Mucosa of stomach (tissue), 1 donor: ENCODE measurements at regions not wholly inside any gene's neighbourhood (a gene's known extent, or its start where the extent isn't known, plus 50 kb on each side); places are given as distances from the start of the nearest gene placed in this dataset.

Experiments used
- H3K27me3 ChIP-seq: one replicate; pipeline ENCODE4 v1.7.0; 2013; ENCODE audit warnings: mild to moderate bottlenecking, low read length; ENCODE audit not compliant: control insufficient read depth, insufficient read depth
- H3K36me3 ChIP-seq: one replicate; pipeline ENCODE4 v1.7.0; 2013; ENCODE audit warnings: low read length; ENCODE audit not compliant: control insufficient read depth, insufficient read depth
- H3K4me1 ChIP-seq: one replicate; pipeline ENCODE4 v1.7.0; 2013; ENCODE audit warnings: mild to moderate bottlenecking, low read length; ENCODE audit not compliant: control insufficient read depth, insufficient read depth
- H3K4me3 ChIP-seq: one replicate; pipeline ENCODE4 v1.7.0; 2013; ENCODE audit warnings: low read length
- H3K9ac ChIP-seq: one replicate; pipeline ENCODE4 v1.7.0; 2013; ENCODE audit warnings: mild to moderate bottlenecking, low read length, moderate library complexity
- H3K9me3 ChIP-seq: one replicate; pipeline ENCODE4 v1.7.0; 2013; ENCODE audit warnings: mild to moderate bottlenecking, low read length, moderate library complexity; ENCODE audit not compliant: control insufficient read depth
- donor health status: Pancreatic carcinoma.

GRCh38 chr3:127351321-127351720, 63.5 kb upstream of the PRR20G start:
- H3K9ac ChIP-seq, result no peak overlapping the region
- H3K27me3 ChIP-seq, result no peaks in the 10 kb centered on the region
- H3K36me3 ChIP-seq, result no peaks in the 10 kb centered on the region
- no peaks in the 10 kb centered on the region for H3K9me3 ChIP-seq
- no peaks in the 10 kb centered on the region for H3K4me1 ChIP-seq
- H3K4me3 ChIP-seq, result no peak overlapping the region

GRCh38 chr3:127350172-127351050, 62.6 kb upstream of the PRR20G start:
- Histone ChIP-seq H3K9ac (no peak overlapping the region), H3K4me1 (no peaks in the 10 kb centered on the region), H3K36me3 (no peaks in the 10 kb centered on the region), H3K9me3 (no peaks in the 10 kb centered on the region), H3K27me3 (no peaks in the 10 kb centered on the region), H3K4me3 (no peak overlapping the region)

GRCh38 chr3:127349501-127350171, 61.8 kb upstream of the PRR20G start:
- no peak overlapping the region for H3K4me3 ChIP-seq
- no peaks in the 10 kb centered on the region for H3K27me3 ChIP-seq
- no peaks in the 10 kb centered on the region for H3K9me3 ChIP-seq
- H3K9ac ChIP-seq, result no peak overlapping the region
- H3K36me3 ChIP-seq, result no peaks in the 10 kb centered on the region
- H3K4me1 ChIP-seq, result no peaks in the 10 kb centered on the region

GRCh38 chr3:127342735-127343134, 54.9 kb upstream of the PRR20G start:
- Histone ChIP-seq H3K27me3 (peaks cover 25% of the 10 kb centered on the region), H3K4me1 (peaks cover 4% of the 10 kb centered on the region), H3K9ac (no peak overlapping the region), H3K4me3 (no peak overlapping the region), H3K9me3 (no peaks in the 10 kb centered on the region), H3K36me3 (no peaks in the 10 kb centered on the region)

GRCh38 chr3:127339928-127340861, 52.3 kb upstream of the PRR20G start:
- H3K36me3 ChIP-seq, result no peaks in the 10 kb centered on the region

GRCh38 chr3:127339016-127339415, 51.2 kb upstream of the PRR20G start:
- Histone ChIP-seq H3K27me3 (peaks cover 28% of the 10 kb centered on the region), H3K4me3 (no peak overlapping the region), H3K9me3 (no peaks in the 10 kb centered on the region), H3K9ac (no peak overlapping the region), H3K4me1 (peaks cover 4% of the 10 kb centered on the region), H3K36me3 (no peaks in the 10 kb centered on the region)

More at GRCh38 chr3:127339928-127340861, 52.3 kb upstream of the PRR20G start:
- Histone ChIP-seq H3K4me3 (no peak overlapping the region), H3K4me1 (peaks cover 4% of the 10 kb centered on the region), H3K9me3 (no peaks in the 10 kb centered on the region), H3K9ac (no peak overlapping the region), H3K27me3 (peaks cover 28% of the 10 kb centered on the region)

- Histone ChIP-seq H3K27me3 (peaks cover 28% of the 10 kb centered on the region), H3K4me3 (no peak overlapping the region), H3K9ac (no peak overlapping the region), H3K9me3 (no peaks in the 10 kb centered on the region), H3K36me3 (no peaks in the 10 kb centered on the region), H3K4me1 (peaks cover 4% of the 10 kb centered on the region)
Observed at GRCh38 chr3:127337911-127338531, 50.2 kb upstream of the PRR20G start.
